ENCODE measurements at regions not wholly inside any gene's neighbourhood (a gene's known extent, or its start where the extent isn't known, plus 50 kb on each side); places are given as distances from the start of the nearest gene placed in this dataset.

DNA sequence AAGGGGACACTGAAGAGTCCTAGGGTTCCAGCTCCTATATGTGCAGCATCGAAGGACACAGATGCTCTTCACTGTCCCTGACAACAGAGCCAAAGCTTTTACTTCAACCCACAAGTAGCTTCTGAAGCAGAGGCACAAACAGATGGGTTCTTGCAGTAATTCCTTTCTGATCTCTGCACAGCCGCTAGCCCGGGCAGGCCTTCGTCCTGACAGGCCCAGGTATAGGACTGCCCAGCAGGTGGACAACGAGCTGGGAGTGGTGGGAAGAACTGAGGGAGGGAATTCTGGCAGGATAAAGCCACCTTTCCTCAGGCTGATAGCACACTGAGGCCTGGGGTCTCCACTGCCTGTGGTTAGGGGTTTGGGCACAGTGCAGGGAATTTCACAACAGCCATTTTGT lies 94.8 kb downstream of the RHOB start:
- TF ChIP-seq POLR2A (IDR thresholded peaks at IDR 0.05) (no peak), EP300 (IDR thresholded peaks at IDR 0.05) (no peak)
- TF ChIP-seq, protein P1, sequence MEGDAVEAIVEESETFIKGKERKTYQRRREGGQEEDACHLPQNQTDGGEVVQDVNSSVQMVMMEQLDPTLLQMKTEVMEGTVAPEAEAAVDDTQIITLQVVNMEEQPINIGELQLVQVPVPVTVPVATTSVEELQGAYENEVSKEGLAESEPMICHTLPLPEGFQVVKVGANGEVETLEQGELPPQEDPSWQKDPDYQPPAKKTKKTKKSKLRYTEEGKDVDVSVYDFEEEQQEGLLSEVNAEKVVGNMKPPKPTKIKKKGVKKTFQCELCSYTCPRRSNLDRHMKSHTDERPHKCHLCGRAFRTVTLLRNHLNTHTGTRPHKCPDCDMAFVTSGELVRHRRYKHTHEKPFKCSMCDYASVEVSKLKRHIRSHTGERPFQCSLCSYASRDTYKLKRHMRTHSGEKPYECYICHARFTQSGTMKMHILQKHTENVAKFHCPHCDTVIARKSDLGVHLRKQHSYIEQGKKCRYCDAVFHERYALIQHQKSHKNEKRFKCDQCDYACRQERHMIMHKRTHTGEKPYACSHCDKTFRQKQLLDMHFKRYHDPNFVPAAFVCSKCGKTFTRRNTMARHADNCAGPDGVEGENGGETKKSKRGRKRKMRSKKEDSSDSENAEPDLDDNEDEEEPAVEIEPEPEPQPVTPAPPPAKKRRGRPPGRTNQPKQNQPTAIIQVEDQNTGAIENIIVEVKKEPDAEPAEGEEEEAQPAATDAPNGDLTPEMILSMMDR (IDR thresholded peaks at IDR 0.05): no peak

Measured in upper lobe of left lung (tissue), 4 donors.